Urothelium cell line (cell line): ENCODE measurements at regions not wholly inside any gene's neighbourhood (a gene's known extent, or its start where the extent isn't known, plus 50 kb on each side); places are given as distances from the start of the nearest gene placed in this dataset.
"Not testable (repeated sequence)": the region's sequence is repeated elsewhere in the genome, so short reads cannot be mapped to it uniquely, and the experiment has no call there.

Experiments
- DNase-seq: peaks from one replicate; pipeline ENCODE4 v3.0.0; 2011; ENCODE audit warnings: low spot score, mixed read lengths
- FAIRE-seq: peaks from 2 replicates; lab custom pipeline; 2011; peaks lifted over from hg19 to GRCh38; lab: Jason Lieb, UNC

GRCh38 chrX:22526339-22526738 lies 253.6 kb downstream of the CBLL2 start:
- peak; percentile 15 for DNase-seq
- no peak for FAIRE-seq

GRCh38 chrX:22527302-22527701 lies 254.6 kb downstream of the CBLL2 start:
- FAIRE-seq (no peak), DNase-seq (no peak)

- FAIRE-seq (no peak), DNase-seq (no peak)
Observed at GRCh38 chrX:22533898-22534297, 261.2 kb downstream of the CBLL2 start.

DNA sequence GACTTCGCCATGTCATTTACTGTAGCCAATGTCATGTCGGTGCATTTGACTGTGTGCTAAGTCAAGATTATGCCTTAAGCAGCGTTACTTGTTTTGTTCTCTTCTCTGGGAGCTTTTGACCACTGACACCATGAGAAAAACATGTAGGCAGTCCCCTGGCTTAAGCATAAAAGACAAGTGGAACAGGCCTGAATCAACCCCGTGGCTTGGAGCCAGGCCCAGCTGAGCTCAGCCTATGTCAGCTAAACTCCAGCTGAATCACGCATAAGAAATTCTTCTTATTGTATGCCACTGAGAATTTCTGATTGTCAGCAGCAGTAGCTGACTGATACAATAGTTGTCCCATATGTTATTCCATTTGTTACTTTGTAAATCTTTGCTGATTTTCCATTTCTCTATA lies 261.9 kb downstream of the CBLL2 start:
- peak; percentile 10 for DNase-seq
- FAIRE-seq = no peak

GRCh38 chrX:22536746-22537304 lies 264.1 kb downstream of the CBLL2 start:
- no peak for FAIRE-seq
- DNase-seq = no peak

GRCh38 chrX:22538580-22538979 lies 265.9 kb downstream of the CBLL2 start:
- FAIRE-seq (no peak), DNase-seq (peak; percentile 7)

- no peak for DNase-seq
Observed at GRCh38 chrX:22541926-22542325, 269.2 kb downstream of the CBLL2 start.

DNA sequence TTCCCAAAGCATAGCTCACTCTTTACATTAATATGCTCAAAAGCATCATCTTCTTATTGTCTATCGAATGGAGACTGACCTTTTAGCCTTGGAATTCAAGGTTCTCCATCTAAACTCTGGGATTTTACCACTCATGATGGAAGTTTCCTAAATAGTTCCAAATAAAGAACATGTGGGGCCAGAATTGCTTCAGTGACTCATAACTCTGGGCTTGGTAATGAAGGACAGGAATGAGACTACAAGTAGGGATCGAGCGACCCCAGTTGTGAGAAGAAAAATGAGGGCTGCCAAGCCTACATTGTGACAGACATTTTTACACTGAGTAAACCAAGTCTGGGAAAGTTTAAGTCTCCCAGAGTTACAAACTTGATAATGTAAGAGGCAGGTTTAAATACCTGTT lies 269.9 kb downstream of the CBLL2 start:
- DNase-seq (no peak), FAIRE-seq (no peak)

More at GRCh38 chrX:22541926-22542325, 269.2 kb downstream of the CBLL2 start:
- FAIRE-seq = no peak

DNA sequence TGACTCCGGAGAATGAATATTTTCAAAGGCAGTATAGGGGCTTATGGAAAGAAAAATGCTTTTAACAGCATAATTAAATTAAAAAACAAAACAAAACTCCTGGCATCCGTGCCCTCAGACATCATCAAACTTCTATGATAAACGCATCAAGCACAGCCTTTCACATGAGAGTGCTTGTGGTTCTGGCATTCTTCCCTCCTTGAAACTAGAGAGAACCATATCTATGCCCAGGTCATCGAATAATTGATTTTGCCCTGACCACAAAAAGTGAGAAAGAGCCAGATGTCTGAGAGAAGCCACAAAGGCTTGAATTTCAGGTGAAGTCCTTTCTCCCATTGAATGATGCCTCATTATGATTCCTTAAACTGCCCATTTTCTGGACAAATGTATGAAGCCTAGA lies 286.8 kb downstream of the CBLL2 start:
- FAIRE-seq = no peak

DNA sequence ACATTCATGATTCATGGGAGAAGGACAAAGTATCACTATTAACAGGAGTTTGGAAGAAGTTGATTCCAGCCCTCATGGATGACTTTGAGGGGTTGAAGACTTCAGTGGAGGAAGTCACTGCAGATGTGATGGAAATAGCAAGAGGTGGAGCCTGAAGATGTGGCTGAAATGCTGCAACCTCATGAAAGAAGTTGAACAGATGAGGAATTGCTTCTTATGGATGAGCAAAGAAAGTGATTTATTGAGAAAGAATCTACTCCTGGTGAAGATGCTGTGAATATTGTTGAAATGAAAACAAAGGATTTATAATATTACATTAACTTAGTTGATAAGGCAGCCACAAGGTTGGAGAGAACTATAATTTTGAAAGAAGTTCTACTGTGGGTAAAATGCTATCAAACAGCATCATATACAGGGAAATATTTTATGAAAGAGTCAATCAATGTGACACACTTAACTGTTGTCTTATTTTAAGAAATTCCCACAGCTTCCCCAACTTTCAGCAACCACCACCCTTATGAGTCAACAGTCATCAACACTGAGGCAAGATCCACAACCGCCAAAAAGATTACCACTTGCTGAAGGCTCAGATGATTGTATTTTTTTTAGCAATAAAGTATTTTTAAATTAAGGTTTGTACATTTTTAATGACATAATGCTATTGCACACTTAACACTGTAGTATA lies 302.6 kb downstream of the CBLL2 start:
- no peak for DNase-seq
- FAIRE-seq = no peak

More for the DNA sequence above, 286.8 kb downstream of the CBLL2 start:
- no peak for DNase-seq

- FAIRE-seq = no peak
- peak; percentile 1 for DNase-seq
Observed at GRCh38 chrX:22577181-22577580, 304.5 kb downstream of the CBLL2 start.

- DNase-seq (no peak), FAIRE-seq (no peak)
Observed at GRCh38 chrX:22585831-22586230, 313.1 kb downstream of the CBLL2 start.

DNA sequence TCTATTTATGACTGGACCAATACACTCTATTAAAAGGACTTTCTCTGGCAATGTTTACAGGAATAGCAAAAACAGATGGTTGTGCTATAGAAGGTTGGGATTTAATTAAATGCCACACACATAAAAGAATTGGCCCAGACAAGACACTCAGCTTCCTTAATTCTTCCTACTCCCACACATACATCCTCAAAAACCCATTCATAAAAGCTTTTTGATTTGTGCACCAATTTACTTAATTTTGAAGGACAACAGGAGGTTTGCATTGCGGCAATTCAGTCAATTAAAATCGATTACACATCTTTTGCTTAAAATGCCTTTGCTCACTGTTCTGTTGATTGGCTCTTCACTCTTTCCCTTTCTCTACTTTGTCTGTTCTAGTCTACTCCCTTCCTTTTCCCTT lies 317.1 kb downstream of the CBLL2 start:
- FAIRE-seq (no peak), DNase-seq (no peak)

DNA sequence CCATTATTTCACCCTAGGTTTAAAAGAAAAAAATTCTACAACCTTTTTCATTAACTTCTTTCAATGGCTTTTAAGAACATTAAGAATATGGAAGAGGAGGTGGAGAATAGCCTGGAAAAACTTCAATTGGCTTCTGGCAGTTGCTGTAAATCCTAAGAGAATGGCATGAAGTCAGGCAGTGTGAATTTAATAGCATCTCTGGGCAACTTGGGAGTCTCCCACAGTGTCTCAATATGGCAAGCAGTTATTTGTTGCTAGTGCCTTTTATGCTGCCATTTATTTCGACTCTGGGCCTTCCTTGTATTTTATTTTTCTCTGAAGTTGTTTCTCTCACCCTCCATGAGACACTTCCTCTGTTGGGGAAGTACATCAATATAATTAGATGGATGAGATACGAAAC lies 322.1 kb downstream of the CBLL2 start:
- FAIRE-seq = no peak
- no peak for DNase-seq

DNA sequence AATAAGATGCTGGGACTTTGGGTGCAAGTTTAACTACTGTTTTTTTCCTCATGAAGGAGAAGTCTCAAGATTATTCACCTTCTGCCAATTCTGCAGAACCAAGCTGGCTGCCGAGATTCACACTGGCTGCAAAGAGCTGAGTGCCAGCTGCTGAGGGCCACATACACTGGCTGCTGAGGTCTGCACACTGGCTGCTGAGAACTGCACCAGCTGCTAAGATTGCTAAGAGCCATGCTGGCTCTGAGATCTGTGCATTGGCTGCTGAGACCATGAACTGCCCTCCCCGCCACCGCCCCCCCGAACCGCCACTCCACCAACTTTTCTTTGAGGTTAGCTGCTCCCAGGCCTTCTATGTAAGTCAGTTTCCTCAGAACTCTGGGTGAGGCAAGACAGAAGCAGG lies 330.3 kb downstream of the CBLL2 start:
- FAIRE-seq (no peak), DNase-seq (no peak)

- FAIRE-seq, DNase-seq: not testable (repeated sequence)
Observed at GRCh38 chrX:22609452-22609851, 336.7 kb downstream of the CBLL2 start.

GRCh38 chrX:22616867-22617266 lies 344.2 kb downstream of the CBLL2 start:
- DNase-seq = no peak
- FAIRE-seq = no peak

- no peak for FAIRE-seq
Observed at GRCh38 chrX:22627576-22627975, 354.9 kb downstream of the CBLL2 start.

DNA sequence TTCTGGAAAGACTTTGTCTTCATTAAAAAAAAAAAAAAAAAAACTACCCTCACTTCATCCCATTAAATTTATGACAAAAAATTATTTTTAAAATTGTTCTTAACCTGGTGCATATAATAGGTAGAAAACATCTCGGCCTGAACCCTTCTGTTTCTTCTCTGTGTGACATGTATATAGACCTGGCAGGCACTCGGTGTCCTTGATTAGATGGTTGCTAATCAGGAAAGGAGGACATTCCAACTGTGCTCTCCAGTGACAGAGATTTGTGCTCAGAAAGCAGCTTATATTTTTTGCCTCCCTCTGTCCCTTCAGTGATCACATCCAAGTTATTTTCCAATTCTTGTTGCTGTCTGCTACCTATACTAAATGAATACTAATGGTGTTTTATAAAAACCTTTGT lies 355.6 kb downstream of the CBLL2 start:
- FAIRE-seq (no peak), DNase-seq (no peak)

More at GRCh38 chrX:22627576-22627975, 354.9 kb downstream of the CBLL2 start:
- no peak for DNase-seq

GRCh38 chrX:22629105-22629725 lies 356.5 kb downstream of the CBLL2 start:
- FAIRE-seq (no peak), DNase-seq (peak; percentile 1)

- FAIRE-seq (no peak), DNase-seq (no peak)
Observed at GRCh38 chrX:22634083-22634482, 361.4 kb downstream of the CBLL2 start.

DNA sequence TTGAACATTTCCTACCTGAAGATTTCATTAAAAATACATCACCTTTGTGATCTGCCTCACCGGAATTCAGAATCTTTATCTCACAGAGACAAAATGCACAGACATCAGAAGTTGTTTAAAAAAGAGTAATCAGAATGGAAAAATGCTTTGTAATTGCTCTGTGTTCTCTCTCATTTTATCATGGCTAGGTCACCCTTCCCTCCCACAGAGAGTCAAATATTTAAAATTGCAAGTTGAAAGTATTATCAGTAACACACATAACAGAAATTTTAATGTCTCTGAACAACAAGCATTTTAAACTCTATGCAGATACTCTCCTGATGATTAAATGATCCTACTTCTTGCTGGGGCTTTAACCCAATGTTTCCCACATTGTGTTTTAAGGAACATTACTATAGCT lies 362.0 kb downstream of the CBLL2 start:
- DNase-seq = no peak
- FAIRE-seq = no peak
